D721Med (cell line): ENCODE measurements at regions not wholly inside any gene's neighbourhood (a gene's known extent, or its start where the extent isn't known, plus 50 kb on each side); places are given as distances from the start of the nearest gene placed in this dataset.

ENCODE experiments used
- DNase-seq: peaks from one replicate; pipeline ENCODE4 v3.0.0; 2011; ENCODE audit warnings: low spot score; ENCODE audit not compliant: insufficient read length
- FAIRE-seq: peaks from 2 replicates; lab custom pipeline; 2011; peaks lifted over from hg19 to GRCh38; lab: Jason Lieb, UNC
- TF ChIP-seq, protein P1 (sequence below): IDR thresholded peaks from 2 replicates; pipeline ENCODE4 v1.5.1; 2012; ENCODE audit warnings: mild to moderate bottlenecking, control low read depth; ENCODE audit not compliant: insufficient read depth; ENCODE audit errors: missing control alignments

DNA sequence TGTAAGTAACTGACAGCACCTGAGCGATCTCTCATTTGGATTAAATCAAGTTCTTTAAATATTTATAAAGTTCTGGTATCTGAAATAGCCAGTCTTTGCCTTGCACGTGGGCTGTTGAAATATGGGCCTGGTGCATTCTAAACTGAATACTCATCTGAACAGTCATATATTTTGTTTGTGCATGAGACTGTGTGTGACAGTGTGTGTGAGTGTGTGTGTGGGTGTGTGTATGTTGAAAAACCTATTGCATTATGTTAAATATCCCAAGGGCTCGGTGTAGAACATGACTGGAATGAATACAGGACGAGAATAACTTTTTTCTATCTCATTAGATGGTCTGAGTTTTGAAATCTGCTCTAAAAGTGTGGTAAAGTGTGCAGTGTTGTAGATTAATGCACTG is 82.4 kb upstream of the TOX3 start:
- TF ChIP-seq, protein P1, sequence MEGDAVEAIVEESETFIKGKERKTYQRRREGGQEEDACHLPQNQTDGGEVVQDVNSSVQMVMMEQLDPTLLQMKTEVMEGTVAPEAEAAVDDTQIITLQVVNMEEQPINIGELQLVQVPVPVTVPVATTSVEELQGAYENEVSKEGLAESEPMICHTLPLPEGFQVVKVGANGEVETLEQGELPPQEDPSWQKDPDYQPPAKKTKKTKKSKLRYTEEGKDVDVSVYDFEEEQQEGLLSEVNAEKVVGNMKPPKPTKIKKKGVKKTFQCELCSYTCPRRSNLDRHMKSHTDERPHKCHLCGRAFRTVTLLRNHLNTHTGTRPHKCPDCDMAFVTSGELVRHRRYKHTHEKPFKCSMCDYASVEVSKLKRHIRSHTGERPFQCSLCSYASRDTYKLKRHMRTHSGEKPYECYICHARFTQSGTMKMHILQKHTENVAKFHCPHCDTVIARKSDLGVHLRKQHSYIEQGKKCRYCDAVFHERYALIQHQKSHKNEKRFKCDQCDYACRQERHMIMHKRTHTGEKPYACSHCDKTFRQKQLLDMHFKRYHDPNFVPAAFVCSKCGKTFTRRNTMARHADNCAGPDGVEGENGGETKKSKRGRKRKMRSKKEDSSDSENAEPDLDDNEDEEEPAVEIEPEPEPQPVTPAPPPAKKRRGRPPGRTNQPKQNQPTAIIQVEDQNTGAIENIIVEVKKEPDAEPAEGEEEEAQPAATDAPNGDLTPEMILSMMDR, result no peak
- DNase-seq (no peak), FAIRE-seq (no peak)

DNA sequence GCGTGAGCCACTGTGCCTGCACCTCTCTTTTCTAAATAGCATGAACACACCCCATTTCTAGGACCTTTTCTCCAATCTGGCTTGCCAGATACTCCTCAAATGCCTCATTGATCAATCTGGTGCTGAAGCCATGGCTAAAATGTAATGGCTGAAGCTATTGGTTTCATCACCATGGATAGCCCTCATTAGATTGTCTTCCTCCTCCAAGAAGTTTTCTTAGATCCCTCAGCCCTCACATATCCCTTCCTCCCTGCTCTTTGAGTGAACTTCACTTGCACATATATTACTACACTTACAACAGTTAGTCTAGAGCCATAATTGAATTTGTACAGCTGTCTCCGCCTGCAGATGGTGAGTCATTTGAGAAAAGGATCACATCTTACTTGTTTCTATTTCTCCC is 77.9 kb upstream of the TOX3 start:
- DNase-seq, result no peak
- no peak for FAIRE-seq
- TF ChIP-seq, protein P1, result no peak

DNA sequence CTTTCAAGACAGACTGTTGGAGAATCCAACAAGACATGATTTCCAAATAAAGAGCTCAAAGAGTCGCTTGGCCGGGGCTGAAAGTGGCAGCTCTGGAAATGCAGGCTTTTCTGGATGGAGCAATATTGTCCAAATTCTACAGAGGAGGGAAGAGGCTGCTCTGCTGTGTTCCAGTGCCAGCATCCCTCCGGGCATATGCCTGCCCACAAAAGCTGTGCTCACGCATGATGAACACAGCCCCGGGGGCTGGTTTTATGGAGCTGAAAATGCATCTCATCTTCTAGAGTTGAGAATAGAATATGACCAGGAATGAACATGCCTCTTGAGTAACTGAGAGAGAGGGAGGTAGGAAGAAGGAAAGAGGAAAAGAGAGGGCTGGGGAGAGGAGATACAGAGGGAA is 74.7 kb upstream of the TOX3 start:
- FAIRE-seq (no peak), DNase-seq (no peak)
- TF ChIP-seq, protein P1, result no peak

DNA sequence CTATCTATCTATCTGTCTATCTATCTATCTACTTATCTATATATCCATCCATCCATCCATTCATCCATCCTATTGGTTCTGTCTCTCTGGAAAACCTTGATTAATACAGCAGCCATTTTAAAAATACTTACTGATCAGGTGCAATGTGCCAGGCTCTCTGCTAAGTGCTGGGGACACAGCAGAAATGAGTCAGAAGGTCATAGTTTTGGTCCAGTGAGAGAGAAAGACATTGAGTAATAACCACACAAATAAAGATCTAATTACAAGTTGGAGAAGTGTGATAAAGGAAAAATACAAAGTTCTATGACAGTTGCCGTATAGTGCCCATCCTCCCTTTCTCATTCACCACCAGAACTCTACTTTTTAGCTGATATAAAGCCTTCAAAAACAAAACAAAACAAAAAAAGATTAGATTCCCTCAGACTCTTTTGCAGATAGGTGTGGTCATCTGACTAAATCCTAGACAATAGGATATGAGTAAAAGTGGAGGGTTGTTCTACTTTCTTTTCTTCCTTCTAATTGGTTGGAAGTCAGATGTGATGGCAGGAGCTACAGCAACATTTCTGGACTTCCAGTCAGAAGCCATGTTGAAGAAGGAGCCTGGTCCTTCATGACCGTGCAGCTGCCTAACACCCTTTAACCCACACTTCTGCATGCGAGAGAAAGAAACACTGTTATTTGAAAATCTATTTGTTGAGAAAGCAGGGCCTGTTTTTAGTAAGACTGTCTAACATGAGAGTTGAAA is 72.0 kb upstream of the TOX3 start:
- TF ChIP-seq, protein P1, result no peak
- no peak for FAIRE-seq
- DNase-seq, result no peak

DNA sequence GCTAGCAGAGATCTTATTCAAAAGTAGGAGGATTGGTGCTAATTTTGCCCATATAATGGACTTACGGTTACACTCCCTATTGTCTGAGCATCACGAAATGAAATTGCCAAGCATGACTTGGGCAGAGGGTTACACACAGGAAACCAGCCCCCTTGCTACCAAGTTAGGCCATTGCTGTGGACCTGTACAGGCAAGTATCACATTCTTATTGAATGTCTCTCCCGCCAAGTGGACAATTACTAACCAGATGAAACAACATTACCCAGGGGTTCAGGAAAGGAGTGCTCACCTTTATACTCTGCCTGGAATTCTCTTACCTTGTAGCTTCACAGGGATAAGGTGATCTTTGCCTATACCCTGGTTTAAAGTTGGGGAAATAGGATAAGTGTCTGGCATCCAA is 70.6 kb upstream of the TOX3 start:
- FAIRE-seq (no peak), DNase-seq (no peak)
- TF ChIP-seq, protein P1, result no peak

DNA sequence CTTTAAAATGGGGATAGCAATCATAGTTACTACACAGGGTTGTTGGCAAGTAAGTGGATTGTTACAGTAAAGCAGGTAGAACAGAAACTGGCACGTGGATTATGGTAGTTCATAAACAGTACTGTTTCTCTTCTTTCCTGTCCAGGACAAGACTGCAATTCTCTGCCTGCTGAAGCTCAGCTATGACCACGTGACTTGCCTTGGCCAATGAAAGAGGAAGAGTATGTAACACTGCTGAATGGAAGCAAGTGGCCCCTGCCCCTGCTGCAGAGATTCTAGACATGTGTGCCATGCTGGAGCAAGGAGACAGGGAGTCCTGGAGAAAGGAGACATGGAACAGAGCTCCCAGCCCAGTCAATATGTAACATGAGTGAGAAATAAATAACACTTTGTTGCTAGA is 66.6 kb upstream of the TOX3 start:
- TF ChIP-seq, protein P1, result no peak
- FAIRE-seq, result no peak
- DNase-seq, result no peak
